Mucosa of rectum (tissue), 2 donors: ENCODE measurements at regions not wholly inside any gene's neighbourhood (a gene's known extent, or its start where the extent isn't known, plus 50 kb on each side); places are given as distances from the start of the nearest gene placed in this dataset.

Source experiments
- H3K27ac ChIP-seq, 2 donors: one replicate each; pipeline ENCODE4 v1.7.0; 2013; ENCODE audit warnings: inconsistent platforms in 2 of 2, low read depth in 2 of 2, low read length in 2 of 2
- H3K27me3 ChIP-seq, 2 donors: one replicate each; pipeline ENCODE4 v1.7.0; 2013; ENCODE audit warnings: low read length in 2 of 2; ENCODE audit not compliant: control insufficient read depth in 2 of 2, insufficient read depth in 2 of 2
- H3K36me3 ChIP-seq, 2 donors: one replicate each; pipeline ENCODE4 v1.7.0; 2013; ENCODE audit warnings: low read length in 2 of 2; ENCODE audit not compliant: control insufficient read depth in 2 of 2, insufficient read depth in 2 of 2
- H3K4me1 ChIP-seq, 2 donors: one replicate each; pipeline ENCODE4 v1.7.0; 2013; ENCODE audit warnings: low read length in 2 of 2, mild to moderate bottlenecking in 1 of 2; ENCODE audit not compliant: control insufficient read depth in 2 of 2, insufficient read depth in 2 of 2
- H3K4me3 ChIP-seq, 2 donors: one replicate each; pipeline ENCODE4 v1.7.0; 2013; ENCODE audit warnings: low read length in 2 of 2
- H3K9ac ChIP-seq, 2 donors: one replicate each; pipeline ENCODE4 v1.7.0; 2013; ENCODE audit warnings: low read length in 2 of 2, low read depth in 1 of 2, mild to moderate bottlenecking in 1 of 2
- H3K9me3 ChIP-seq, 2 donors: one replicate each; pipeline ENCODE4 v1.7.0; 2013; ENCODE audit warnings: low read length in 2 of 2; ENCODE audit not compliant: control insufficient read depth in 2 of 2
- donor health status: healthy.
- donor health status: Normal muscosa, but diverticular disease.

- Histone ChIP-seq H3K9me3 (no peaks in the 10 kb centered on the region), H3K27me3 (peaks cover 0 to 3% of the 10 kb centered on the region in 2 donors), H3K27ac (no peak overlapping the region), H3K4me3 (no peak overlapping the region), H3K9ac (no peak overlapping the region), H3K4me1 (no peaks in the 10 kb centered on the region), H3K36me3 (no peaks in the 10 kb centered on the region)
Observed at GRCh38 chr10:78253063-78253853, 219.6 kb downstream of the RPS24 start.

- Histone ChIP-seq H3K9ac (no peak overlapping the region), H3K27me3 (peaks cover 0 to 3% of the 10 kb centered on the region in 2 donors), H3K4me1 (no peaks in the 10 kb centered on the region), H3K9me3 (no peaks in the 10 kb centered on the region), H3K36me3 (no peaks in the 10 kb centered on the region), H3K27ac (no peak overlapping the region), H3K4me3 (no peak overlapping the region)
Observed at GRCh38 chr10:78254013-78254412, 220.3 kb downstream of the RPS24 start.

- Histone ChIP-seq H3K4me1 (no peaks in the 10 kb centered on the region), H3K27me3 (peaks cover 0 to 2% of the 10 kb centered on the region in 2 donors), H3K27ac (no peak overlapping the region), H3K9me3 (no peaks in the 10 kb centered on the region), H3K9ac (no peak overlapping the region), H3K4me3 (no peak overlapping the region), H3K36me3 (no peaks in the 10 kb centered on the region)
Observed at GRCh38 chr10:78255214-78255613, 221.6 kb downstream of the RPS24 start.

DNA sequence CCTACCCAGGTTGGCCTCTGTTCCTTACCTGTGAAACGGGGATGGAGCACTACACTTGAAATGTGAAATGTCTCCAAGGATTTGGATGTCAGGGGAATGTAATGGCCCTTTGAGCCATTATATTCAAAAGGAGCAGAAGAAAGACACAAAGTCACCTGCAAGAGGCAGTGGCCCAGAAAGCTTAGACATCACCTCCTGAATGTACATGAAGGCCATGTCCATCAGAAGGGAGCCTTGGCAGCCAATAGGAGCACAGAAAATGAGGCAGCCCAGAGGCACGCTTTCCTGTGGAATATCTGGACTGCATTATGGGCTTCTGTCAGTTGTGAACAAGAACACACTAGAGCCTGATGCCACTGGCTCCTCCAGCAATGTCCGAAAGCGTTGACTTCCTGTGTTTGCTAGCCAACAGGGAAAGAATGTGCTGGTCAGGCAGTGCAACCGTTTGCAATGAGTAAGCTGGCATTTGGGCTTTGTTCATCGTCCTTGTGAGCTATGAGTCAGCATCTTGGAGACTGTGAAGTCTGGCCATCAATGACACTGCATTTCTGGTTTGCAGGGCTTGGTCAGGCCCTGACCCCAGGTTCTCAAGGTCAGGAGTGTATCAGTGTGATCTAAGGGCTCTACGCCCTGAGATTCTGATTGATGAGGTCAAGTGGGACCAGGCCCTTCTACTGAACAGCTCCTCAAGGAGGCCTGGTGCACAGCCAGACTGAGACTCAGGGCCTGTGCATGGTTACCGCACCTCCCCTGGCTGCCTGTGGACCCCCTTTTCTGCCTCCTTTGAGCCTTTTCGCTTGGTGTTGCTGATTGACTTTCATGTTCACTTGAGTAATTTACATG lies 222.4 kb downstream of the RPS24 start:
- H3K9me3 ChIP-seq, result no peaks in the 10 kb centered on the region
- H3K27me3 ChIP-seq, result no peaks in the 10 kb centered on the region
- H3K4me1 ChIP-seq, result no peaks in the 10 kb centered on the region
- H3K9ac ChIP-seq, result no peak overlapping the region
- no peak overlapping the region for H3K4me3 ChIP-seq
- no peaks in the 10 kb centered on the region for H3K36me3 ChIP-seq
- peak overlapping the region in 1 of 2 donors; percentile 21 for H3K27ac ChIP-seq

- Histone ChIP-seq H3K4me3 (no peak overlapping the region), H3K27me3 (no peaks in the 10 kb centered on the region), H3K9me3 (no peaks in the 10 kb centered on the region), H3K36me3 (no peaks in the 10 kb centered on the region), H3K9ac (no peak overlapping the region), H3K4me1 (no peaks in the 10 kb centered on the region), H3K27ac (no peak overlapping the region)
Observed at GRCh38 chr10:78258323-78259030, 224.8 kb downstream of the RPS24 start.

- no peaks in the 10 kb centered on the region for H3K27me3 ChIP-seq
- H3K27ac ChIP-seq, result no peak overlapping the region
- no peak overlapping the region for H3K4me3 ChIP-seq
- no peaks in the 10 kb centered on the region for H3K36me3 ChIP-seq
- no peaks in the 10 kb centered on the region for H3K4me1 ChIP-seq
- H3K9ac ChIP-seq, result no peak overlapping the region
- H3K9me3 ChIP-seq, result no peaks in the 10 kb centered on the region
Observed at GRCh38 chr10:78259391-78259790, 225.7 kb downstream of the RPS24 start.

GRCh38 chr10:78260141-78260540 lies 226.5 kb downstream of the RPS24 start:
- Histone ChIP-seq H3K27me3 (no peaks in the 10 kb centered on the region), H3K4me3 (no peak overlapping the region), H3K36me3 (no peaks in the 10 kb centered on the region), H3K27ac (no peak overlapping the region), H3K4me1 (no peaks in the 10 kb centered on the region), H3K9ac (no peak overlapping the region), H3K9me3 (no peaks in the 10 kb centered on the region)

- Histone ChIP-seq H3K4me3 (no peak overlapping the region), H3K36me3 (no peaks in the 10 kb centered on the region), H3K9ac (no peak overlapping the region), H3K9me3 (no peaks in the 10 kb centered on the region), H3K4me1 (no peaks in the 10 kb centered on the region), H3K27me3 (no peaks in the 10 kb centered on the region), H3K27ac (no peak overlapping the region)
Observed at GRCh38 chr10:78260680-78261079, 227.0 kb downstream of the RPS24 start.

GRCh38 chr10:78261291-78261690 lies 227.6 kb downstream of the RPS24 start:
- Histone ChIP-seq H3K4me3 (no peak overlapping the region), H3K27me3 (no peaks in the 10 kb centered on the region), H3K36me3 (no peaks in the 10 kb centered on the region), H3K9ac (no peak overlapping the region), H3K9me3 (no peaks in the 10 kb centered on the region), H3K27ac (no peak overlapping the region), H3K4me1 (no peaks in the 10 kb centered on the region)

DNA sequence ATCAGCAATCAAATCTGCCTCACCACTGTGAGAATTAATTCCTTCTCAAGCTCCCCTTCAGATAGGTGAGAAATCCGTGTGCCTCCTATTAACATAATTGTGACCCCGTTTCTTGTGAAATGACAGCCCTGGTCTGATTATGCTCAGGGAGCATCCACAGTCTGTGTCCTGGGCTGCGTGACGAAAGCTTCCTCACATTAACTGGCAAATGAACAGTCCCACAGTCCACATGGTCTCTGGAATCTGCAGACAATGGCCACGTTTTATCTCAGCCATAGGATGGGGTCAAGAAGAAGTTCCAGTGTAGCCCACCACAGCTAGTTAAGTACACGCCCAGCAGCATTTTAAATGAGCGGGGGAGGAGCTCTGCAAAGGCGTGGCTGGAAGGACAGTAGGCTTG lies 229.2 kb downstream of the RPS24 start:
- H3K27ac ChIP-seq, result no peak overlapping the region

More for the DNA sequence above, 229.2 kb downstream of the RPS24 start:
- H3K27me3 ChIP-seq, result no peaks in the 10 kb centered on the region
- no peaks in the 10 kb centered on the region for H3K36me3 ChIP-seq
- H3K9ac ChIP-seq, result no peak overlapping the region
- H3K4me3 ChIP-seq, result no peak overlapping the region
- H3K4me1 ChIP-seq, result no peaks in the 10 kb centered on the region
- no peaks in the 10 kb centered on the region for H3K9me3 ChIP-seq
